NCI-H1092 (cell line): ENCODE measurements at regions not wholly inside any gene's neighbourhood (a gene's known extent, or its start where the extent isn't known, plus 50 kb on each side); places are given as distances from the start of the nearest gene placed in this dataset.

Experiments
- DNase-seq: peaks from one replicate; lab custom pipeline; 2025; lab: John Stamatoyannopoulos, UW

DNA sequence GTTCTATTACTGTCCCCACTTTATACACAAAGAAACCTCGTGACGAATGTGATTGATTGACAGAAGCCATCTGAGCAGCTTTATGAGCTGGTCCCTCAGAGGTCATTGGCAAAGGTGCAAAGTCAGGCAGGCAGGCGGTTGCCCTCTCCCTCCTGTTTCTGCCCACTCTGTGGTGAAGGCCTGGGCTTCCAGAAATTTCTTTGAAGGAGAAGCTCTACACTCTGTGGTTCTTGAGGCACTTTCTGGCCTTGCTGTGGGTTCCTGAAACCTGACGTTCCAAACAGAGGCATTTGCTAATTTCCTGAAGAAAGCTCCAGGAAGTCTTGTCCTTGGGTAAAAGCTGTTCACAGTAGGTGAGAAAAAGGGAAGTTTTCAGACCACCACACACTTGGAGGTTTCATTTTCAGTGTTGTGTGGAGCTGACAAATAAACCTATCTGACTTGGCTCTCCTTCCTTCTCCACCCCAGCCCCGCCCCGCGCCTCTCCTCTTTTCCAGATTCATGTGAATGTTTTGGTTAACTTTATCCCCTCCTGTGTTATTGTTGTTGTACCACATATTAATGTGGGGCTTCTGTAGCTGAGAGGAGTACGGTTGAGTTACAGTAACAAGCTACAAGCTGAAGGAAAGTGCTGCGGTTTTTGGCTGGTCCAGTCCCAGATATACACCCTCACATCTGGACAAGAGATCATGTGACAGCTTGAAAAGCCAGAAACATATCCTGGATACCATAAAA, 274.1 kb downstream of the CLIC5 start:
- no peak for DNase-seq

DNA sequence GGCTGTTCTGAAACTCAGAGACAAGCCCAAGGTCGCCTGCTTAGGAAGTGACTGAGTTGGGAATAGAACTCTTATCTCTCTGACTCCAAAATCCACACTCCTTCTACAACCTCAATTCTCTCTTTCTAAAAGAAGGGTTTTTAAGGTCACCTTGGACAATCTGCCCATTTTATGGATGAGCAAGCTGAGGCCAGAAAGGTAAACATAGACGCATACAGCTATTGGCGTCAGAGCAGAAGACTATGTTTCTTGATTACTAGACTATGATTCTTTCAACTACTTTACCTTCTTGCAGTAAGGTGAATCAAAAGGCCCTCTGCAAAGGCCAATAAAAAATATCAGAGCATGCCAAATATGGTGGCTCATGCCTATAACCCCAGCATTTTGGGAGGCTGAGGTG, 276.6 kb downstream of the CLIC5 start:
- no peak for DNase-seq

DNA sequence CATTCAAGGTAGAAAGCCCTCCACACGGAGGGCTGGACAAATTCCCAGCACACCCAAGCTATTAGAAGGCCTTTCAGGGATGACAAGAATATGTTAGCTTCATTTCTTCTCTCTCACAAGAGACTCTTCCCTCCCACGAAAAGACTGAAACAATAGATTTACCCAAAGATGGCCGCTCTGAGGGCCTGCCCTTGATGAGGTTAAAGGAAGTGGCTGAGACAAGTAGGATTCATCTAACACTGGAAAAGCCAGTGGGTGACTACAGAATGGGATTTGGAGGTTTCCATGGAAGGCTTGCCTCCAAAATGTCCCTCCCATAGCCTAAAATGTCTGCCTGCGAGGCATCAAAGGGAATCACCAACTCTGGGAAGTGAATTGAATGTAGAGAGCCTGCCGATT, 277.6 kb downstream of the CLIC5 start:
- DNase-seq, result no peak

DNA sequence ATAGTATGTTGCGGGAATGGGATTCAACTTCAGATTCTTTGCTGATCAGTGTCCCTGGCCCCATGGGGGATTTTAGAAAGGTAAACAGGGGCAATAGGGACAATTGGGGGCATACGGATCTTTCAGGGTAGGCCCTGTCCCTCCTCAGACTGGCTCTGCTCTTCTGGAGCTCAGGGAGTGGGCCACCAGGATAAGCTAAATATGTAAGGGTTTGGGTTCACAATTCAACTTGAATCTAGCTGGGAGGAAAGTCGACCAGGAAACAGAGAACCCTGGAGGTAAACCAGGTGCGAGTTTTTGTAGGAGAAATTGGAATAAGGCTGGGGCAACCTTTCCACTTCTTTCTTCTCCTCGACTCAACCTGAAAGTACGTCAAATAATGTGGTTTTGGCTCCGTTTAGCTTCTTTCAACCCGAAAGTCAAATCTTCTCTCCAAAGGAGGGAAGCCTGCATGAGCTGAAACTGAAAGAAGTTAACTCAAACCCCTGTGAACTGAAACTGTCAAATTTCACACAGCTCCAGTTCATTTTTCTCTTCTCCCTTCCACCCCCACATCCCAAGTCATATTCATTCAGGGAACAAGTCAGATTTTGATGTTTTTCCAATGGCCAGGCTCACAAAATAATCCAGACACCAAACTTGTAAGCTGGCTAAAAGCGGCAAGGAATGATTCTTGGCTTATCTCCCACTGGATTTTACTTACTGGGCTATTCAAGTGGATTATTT, 278.2 kb downstream of the CLIC5 start:
- DNase-seq, result no peak

- no peak for DNase-seq
These were observed 279.5 kb downstream of the CLIC5 start for GRCh38 chr6:45736134-45736533.

- no peak for DNase-seq
These were observed 282.9 kb downstream of the CLIC5 start for GRCh38 chr6:45732731-45733130.

GRCh38 chr6:45730232-45730631, 285.4 kb downstream of the CLIC5 start:
- no peak for DNase-seq

DNA sequence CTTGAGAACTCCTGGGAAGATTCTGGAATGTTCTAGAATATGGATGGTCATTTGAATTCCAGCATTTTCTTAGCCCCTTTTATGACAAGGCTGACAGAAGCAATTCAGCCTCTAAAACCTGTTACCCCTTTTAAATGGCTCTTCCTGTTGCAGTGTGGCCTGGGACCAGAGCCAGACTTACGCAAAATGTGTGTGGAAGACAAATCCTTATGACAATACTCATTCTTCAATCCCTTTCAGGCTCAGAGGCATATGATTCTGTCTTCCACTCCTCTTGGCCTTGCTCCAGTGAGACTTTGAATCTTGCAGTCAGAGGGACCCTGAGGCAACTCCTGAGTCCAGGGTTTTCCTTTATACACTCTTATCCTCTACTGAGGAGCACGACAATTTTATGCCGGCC, 287.0 kb downstream of the CLIC5 start:
- no peak for DNase-seq

DNA sequence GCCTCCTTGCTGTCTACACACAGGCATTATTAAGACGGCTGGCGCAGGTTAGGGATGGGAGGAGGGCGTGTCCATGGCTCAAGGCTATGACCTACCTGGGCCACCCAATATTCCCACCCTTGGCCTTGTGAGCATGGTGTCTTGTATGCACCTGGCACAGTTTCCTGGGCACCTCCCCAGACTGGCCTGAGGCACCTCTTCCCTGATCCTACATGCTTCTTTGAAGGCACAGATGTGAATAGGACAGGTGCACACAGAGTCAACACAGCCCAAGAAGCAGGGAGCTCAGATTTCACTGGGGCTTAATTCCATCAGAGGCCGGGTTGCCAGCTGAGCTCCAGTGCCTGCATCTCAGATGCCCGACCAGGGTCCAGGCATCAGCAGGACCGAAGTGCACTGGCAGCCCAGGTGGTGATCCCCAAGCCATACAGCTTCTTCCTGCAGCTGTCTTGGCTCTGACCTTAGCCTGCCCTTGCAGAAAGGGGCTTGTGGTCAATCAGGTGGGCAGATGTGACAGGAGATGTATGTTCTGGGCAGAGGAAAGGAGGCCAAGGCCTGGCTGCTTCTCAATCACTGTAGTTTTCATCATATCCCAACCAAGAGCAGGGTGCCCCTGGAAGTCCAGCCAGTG, 287.7 kb downstream of the CLIC5 start:
- DNase-seq, result no peak

GRCh38 chr6:45727228-45727627, 288.4 kb downstream of the CLIC5 start:
- no peak for DNase-seq

DNA sequence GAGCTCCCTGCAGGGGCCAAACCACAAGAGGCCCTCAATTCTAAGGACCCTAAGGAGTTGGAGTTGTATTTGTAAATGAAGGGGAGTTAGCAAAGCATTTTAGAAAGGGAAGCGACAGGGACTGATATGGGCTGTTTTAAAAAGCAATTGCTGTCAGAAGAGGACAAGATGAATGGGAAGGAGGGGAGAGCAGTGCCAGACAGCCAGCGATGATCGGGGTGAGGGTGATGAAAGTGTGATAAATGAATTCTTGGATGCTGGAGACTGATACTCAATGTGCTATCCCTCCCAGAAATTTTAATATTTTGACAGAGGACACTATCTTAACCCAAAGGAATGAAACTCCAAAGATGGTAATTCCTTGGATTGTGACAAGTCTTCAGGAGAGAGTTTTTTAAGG, 289.2 kb downstream of the CLIC5 start:
- no peak for DNase-seq

DNA sequence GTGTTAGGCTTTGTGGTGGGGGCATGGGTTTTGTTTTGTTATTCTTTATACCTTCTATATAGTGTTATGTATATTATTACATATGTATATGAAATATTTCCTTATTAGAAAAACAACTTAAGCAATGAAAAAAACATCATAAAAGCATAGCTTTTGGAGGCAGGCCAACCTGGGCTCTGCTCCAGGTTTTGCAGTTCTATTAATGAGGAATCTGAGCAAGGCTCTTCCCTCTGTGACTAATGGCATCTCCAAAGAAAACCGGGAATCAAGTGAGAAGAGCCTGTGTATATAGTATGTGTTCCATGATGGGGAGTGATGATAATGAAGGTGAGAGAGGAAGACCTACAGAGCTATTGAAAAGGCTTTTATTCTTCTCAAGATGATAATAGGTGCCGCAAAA, 291.1 kb downstream of the CLIC5 start:
- no peak for DNase-seq

DNA sequence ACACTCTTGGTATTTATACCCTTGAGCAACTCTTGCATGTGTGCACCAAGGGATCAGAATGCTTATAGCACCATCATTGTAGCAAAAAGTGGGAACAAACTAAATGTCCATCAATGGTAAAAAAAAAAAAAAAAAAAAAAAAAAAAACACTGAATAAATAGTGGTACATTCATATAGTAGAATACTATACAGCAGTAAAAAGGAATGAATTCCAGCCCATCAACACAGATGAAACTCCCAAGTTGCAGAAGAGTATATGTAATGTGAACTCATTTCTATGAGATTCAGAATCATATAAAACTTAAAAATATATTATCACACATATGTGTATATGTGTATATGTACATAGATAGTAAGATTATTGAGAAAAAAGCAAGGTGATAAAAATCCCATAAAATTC, 291.6 kb downstream of the CLIC5 start:
- no peak for DNase-seq

DNA sequence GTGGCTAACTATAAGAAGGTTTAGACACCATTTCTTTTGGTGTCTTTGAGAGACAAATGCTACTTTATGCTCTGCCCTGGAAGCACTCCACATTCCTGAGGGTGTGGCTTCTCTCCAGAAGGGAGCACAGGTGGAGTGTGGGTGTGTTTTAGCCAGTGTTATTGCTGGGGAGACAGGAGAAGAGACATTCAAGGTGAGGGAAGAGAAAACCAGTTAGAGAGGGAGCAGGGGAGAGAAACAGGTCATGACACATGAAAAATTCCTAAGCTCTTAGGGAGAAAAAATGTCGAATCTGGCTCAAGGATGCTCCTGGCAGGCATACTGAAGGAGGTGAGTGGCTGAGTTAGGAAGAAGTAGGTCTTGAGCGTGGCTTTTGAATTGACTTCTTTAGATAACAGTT, 292.8 kb downstream of the CLIC5 start:
- no peak for DNase-seq

- DNase-seq, result no peak
These were observed 294.0 kb downstream of the CLIC5 start for GRCh38 chr6:45721665-45722064.

DNA sequence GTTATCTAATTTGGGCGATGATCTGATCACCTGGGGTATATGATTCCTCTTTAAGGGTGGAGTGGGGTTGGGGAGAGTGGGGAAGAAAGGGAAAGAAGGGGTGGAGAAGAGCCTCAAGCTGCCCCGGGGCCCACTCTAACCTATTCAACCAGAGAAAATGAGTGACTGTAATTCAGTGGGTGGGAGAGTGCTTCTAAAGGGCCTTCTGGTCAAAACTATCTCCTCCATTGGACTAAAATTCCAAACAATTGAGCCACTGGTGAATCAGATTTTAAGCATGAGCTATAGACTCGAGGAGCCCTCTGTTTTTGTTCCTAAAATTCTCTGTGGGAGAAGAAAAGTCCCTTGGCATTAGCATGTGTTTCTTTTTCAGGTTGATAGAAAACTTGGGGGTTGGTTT, 296.8 kb downstream of the CLIC5 start:
- DNase-seq, result no peak

GRCh38 chr6:45718131-45718530, 297.5 kb downstream of the CLIC5 start:
- DNase-seq, result no peak

DNA sequence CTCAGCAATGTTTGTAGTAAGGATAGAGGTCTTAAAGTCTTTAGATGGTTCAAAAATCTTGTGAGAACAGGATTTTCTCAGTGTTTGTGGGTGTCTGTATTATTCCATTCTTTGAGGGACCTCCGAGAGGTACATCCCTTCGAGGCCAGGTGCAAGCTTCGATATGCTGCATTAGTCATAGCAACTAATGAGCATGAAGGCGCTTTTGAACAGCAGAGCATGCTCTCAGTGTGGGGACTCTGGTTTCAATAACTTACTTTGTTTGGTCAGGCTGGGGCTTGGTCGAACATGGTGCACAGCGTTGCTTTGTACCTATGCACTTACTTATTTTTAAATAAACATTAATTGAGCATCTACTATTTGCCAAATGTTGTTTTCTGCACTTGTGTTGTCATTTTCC, 297.9 kb downstream of the CLIC5 start:
- DNase-seq, result no peak

DNA sequence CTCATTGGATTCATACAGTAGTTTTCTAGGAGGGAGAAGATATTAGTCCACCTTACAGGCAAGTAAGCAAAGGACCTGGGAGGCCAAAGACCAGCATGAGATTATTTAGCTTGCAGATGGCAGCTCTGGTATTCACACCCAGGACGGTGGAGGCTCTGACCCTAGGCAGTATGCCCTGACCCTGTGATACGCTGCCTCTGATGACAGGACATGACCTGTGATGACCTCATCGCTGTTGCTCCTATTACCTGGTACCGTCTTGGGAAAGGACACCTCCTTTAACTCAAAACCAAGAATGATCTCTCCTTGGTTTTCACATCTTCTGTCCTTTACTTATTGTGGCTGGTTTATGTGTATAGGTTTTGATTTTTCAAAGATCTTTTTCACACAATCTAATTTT, 298.6 kb downstream of the CLIC5 start:
- no peak for DNase-seq

GRCh38 chr6:45715508-45715803, 300.2 kb downstream of the CLIC5 start:
- DNase-seq, result no peak

DNA sequence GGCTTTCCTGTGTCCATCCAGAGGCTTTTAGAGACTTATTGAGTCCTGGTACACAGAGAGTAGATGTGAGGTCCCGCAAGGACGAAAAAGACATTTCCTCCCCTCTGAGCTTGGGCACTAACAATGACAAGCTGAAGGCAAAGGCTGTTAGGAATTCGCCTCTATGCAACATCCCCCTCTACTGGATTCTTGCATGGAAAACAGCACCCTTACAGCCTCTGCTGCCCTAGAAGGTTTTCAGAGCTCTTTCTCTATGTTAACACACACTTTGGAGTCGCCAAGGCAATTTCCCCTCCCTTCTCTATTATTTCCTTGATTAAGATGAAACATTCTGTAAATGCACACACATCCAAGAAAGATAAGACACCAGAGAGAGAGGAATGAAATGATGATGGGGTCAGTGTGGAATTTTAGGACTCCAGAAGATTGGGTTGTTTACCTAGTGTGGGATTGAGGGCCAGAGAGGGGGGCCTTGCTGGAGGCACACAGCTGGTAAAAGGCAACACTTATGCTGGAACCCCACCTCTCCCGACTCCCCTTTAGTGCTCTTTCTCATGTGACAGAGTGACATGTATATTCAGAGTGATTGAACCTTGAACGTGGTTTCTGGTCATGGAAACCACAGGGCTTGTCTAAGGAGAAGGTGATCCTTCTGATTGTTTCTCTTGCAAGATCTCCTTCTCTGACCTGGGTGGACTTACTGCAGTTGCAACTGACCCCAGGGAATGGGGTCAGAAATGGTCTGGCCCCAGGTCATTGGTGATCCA, 300.7 kb downstream of the CLIC5 start:
- peak; percentile 5 for DNase-seq

- no peak for DNase-seq
These were observed 301.5 kb downstream of the CLIC5 start for GRCh38 chr6:45714006-45714730.
